Muscle layer of colon (tissue), 2 donors: ENCODE measurements at regions not wholly inside any gene's neighbourhood (a gene's known extent, or its start where the extent isn't known, plus 50 kb on each side); places are given as distances from the start of the nearest gene placed in this dataset.
"Not testable (repeated sequence)": the region's sequence is repeated elsewhere in the genome, so short reads cannot be mapped to it uniquely, and the experiment has no call there.

Experiments
- H3K27ac ChIP-seq: one replicate; pipeline ENCODE4 v1.7.0; 2013; ENCODE audit warnings: low read depth, mild to moderate bottlenecking, low read length, moderate library complexity
- H3K27me3 ChIP-seq, 2 donors: one replicate each; pipeline ENCODE4 v1.7.0; 2013; ENCODE audit warnings: low read length in 2 of 2, mild to moderate bottlenecking in 2 of 2; ENCODE audit not compliant: insufficient read depth in 2 of 2, control insufficient read depth in 1 of 2
- H3K36me3 ChIP-seq: one replicate; pipeline ENCODE4 v1.7.0; 2013; ENCODE audit warnings: mild to moderate bottlenecking, low read length; ENCODE audit not compliant: insufficient read depth
- H3K4me1 ChIP-seq: one replicate; pipeline ENCODE4 v1.7.0; 2013; ENCODE audit warnings: mild to moderate bottlenecking, low read length; ENCODE audit not compliant: insufficient read depth
- H3K4me3 ChIP-seq, 2 donors: one replicate each; pipeline ENCODE4 v1.7.0; 2013; ENCODE audit warnings: low read length in 2 of 2, low read depth in 1 of 2, mild to moderate bottlenecking in 1 of 2, moderate library complexity in 1 of 2
- H3K9ac ChIP-seq: one replicate; pipeline ENCODE4 v1.7.0; 2013; ENCODE audit warnings: low read length
- H3K9me3 ChIP-seq: one replicate; pipeline ENCODE4 v1.7.0; 2013; ENCODE audit warnings: mild to moderate bottlenecking, low read length
- donor health status: abdominal sarcoma.
- donor health status: Adenocarcinoma of cecum.

DNA sequence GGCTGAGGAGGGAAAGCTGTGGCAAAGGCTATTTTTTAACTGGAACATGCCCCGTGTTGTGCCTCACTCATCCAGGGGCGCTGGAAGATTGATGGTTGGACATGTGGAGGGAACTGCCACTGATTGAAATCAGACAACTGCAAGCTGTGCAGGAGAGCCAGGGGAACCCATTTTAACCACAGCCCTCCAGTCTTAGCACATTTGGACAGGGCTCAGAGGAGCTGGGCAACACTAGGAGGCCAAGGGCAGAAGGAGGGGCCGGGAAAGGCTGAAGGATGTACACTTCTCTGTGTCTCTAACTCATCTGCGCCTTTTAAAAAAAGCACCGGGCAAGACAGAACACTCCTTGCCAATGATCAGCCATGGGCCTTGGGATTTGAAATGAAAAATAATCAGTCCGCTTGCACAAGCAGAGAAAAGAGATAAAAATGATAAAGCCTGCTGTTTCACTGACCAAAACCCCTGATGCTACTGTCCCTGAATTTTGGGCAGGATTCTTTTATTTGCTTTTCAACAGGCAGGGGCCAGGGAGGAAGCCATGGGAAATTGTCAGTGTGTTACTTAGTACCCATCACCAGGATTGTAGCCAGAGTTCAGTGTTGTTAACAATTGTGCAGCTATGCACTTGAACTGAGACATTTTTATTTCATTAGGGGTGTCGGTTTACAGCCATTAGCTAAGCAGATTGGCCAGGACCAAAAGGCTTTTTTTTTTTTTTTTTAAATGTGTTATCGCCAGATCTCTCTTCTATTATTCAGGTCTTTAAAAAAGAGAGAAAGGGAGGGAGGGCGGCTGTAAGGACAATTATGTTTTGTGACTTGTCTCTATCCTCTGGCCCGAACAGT lies 109.3 kb upstream of the EYA4 start:
- H3K9ac ChIP-seq, result no peak overlapping the region
- no peaks in the 10 kb centered on the region for H3K36me3 ChIP-seq
- H3K9me3 ChIP-seq, result no peaks in the 10 kb centered on the region
- peaks cover 13% of the 10 kb centered on the region for H3K4me1 ChIP-seq
- no peaks in the 10 kb centered on the region for H3K27me3 ChIP-seq
- H3K27ac ChIP-seq, result no peak overlapping the region
- H3K4me3 ChIP-seq, result no peak overlapping the region

DNA sequence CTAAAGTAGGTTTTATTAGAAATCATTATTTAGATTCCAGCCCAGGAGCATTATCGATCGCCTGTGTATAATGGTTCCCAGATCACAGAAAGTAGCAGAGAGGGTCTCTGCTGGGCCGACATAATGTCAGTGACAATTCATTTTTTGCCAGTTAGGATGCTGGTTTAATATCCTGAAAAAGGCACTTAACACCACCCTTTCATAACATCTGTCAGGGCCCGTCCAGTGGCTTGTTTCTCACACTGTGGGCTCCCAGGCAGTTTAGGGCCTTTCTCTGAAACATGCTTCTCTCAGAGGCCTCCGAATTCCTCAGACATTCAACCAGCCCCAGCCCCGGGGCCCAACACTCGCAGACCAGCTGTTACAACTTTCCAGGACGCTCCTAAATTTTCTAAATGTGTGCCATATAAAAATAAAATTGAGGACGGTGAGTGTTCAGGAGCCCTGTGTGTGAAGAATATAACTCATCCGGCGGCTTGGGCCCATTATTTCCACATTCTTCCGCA lies 108.6 kb upstream of the EYA4 start:
- Histone ChIP-seq H3K36me3 (no peaks in the 10 kb centered on the region), H3K27ac (no peak overlapping the region), H3K4me1 (peaks cover 13% of the 10 kb centered on the region), H3K27me3 (no peaks in the 10 kb centered on the region), H3K4me3 (no peak overlapping the region), H3K9ac (no peak overlapping the region), H3K9me3 (no peaks in the 10 kb centered on the region)

DNA sequence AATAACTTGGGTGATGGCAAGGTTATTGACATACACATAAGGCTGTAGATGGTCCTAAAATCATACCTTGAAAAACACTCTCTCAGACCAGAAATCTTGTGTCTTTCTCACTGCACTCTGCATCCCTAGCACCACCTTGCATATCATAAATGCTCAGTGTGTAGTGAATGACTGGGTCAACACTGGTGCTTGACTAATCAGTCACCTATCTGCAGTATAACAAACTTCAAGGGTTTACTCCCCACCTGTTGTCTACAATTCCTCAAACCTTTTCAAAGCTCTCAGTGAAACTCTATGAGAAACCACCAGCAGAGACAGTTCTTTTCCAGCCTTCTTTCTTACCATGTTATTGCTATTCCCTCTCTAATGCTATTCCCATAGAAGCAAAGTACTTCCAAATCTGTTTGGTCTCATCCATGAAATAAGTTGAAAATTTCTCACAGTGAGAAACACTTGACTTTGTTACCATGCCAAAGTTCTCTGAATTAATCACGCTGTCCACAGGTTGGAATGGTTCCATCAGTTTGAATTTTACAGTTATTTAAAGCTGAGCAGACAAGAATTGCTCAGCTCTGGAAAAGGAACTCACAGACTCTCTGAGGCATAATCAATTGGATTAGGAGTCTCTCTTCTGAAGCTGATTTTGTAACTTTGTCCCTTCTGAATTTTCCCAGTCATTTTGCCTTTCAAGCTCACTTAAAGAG lies 104.8 kb upstream of the EYA4 start:
- Histone ChIP-seq H3K9me3 (no peaks in the 10 kb centered on the region), H3K4me1 (peaks cover 10% of the 10 kb centered on the region), H3K36me3 (no peaks in the 10 kb centered on the region), H3K27me3 (no peaks in the 10 kb centered on the region), H3K27ac (no peak overlapping the region), H3K4me3 (no peak overlapping the region), H3K9ac (no peak overlapping the region)

DNA sequence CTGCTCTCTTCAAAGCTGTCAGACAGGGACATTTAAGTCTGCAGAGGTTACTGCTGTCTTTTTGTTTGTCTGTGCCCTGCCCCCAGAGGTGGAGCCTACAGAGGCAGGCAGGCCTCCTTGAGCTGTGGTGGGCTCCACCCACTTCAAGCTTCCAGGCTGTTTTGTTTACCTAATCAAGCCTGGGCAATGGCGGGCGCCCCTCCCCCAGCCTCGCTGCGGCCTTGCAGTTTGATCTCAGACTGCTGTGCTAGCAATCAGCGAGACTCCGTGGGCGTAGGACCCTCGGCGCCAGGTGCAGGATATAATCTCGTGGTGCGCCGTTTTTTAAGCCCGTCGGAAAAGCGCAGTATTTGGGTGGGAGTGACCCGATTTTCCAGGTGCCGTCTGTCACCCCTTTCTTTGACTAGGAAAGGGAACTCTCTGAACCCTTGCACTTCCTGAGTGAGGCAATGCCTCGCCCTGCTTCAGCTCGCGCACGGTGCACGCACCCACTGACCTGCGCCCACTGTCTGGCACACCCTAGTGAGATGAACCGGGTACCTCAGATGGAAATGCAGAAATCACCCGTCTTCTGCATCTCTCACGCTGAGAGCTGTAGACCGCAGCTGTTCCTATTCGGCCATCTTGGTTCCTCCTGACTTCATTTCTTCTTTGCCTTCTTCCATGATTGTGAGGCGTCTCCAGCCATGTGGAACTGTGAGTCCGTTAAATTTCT lies 93.5 kb upstream of the EYA4 start:
- H3K27ac ChIP-seq, H3K27me3 ChIP-seq, H3K4me1 ChIP-seq, H3K9me3 ChIP-seq, H3K36me3 ChIP-seq, H3K9ac ChIP-seq, H3K4me3 ChIP-seq: not testable (repeated sequence)

DNA sequence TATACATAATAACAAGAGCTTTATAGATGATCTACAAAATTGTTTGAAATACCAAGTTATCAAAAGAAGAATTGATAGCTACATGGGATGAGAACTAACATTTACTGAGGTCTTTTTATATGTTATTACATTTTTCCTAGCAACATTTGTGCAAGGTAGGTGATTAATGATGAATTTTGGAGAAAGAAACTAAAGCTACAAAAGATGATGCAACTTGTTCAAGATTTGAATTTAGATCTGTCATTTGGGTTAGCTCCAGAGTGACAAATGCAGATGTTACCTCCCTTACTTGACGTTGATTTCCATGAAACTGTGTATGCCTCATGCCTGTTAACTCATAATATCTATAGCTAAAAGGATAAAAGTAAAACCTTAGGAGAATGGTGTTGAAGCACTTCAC lies 84.5 kb upstream of the EYA4 start:
- no peak overlapping the region for H3K9ac ChIP-seq
- H3K36me3 ChIP-seq, result no peaks in the 10 kb centered on the region
- no peaks in the 10 kb centered on the region for H3K9me3 ChIP-seq
- H3K27ac ChIP-seq, result no peak overlapping the region
- no peak overlapping the region for H3K4me3 ChIP-seq
- no peaks in the 10 kb centered on the region for H3K4me1 ChIP-seq
- no peaks in the 10 kb centered on the region for H3K27me3 ChIP-seq

DNA sequence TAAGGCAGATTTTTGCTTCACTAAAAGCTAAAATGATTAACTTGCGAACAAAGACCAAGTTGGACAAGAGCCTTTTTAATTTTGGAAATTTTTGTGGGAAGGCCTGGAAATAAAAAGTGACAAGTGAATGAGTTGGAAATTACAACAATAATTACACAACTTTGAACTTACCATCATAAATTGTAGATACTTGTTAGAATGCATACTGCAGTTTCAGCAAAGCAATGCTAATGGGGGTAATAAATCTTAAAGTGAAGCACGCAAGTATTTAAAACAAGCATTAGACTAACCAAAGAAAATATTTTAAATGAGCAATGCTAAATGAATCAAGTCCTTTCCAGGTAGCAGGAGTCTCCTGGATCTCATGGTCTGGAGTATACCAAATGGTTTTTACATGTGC lies 83.2 kb upstream of the EYA4 start:
- H3K27ac ChIP-seq, result no peak overlapping the region
- no peaks in the 10 kb centered on the region for H3K36me3 ChIP-seq
- H3K9me3 ChIP-seq, result no peaks in the 10 kb centered on the region
- H3K27me3 ChIP-seq, result no peaks in the 10 kb centered on the region
- H3K4me1 ChIP-seq, result no peaks in the 10 kb centered on the region
- H3K9ac ChIP-seq, result no peak overlapping the region
- no peak overlapping the region for H3K4me3 ChIP-seq

DNA sequence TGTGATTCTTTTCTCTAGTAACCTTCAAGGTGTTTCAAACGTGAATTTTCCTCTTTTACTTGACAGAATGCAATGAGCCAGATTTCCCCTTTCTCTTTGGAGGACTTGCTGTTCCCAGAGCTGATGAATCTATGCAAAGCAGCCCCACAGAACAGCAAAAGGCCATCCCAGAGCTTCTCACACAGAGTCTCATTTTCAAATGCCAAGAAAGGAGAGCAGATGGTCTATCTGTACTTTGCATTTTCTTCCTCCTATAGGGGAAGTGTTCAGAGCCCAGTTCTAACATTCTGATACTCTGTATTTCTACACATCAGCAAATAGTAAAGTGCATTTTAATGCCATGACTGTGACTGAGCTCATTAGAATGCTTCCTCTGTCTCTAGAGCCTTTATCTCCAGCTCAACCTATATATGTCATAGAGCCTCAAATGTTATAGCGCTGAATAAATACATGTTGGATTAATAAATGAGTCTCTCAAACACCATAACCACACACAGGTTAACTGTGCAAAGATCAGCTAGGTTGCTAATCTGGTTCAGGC lies 81.8 kb upstream of the EYA4 start:
- no peaks in the 10 kb centered on the region for H3K4me1 ChIP-seq
- H3K27ac ChIP-seq, result no peak overlapping the region

DNA sequence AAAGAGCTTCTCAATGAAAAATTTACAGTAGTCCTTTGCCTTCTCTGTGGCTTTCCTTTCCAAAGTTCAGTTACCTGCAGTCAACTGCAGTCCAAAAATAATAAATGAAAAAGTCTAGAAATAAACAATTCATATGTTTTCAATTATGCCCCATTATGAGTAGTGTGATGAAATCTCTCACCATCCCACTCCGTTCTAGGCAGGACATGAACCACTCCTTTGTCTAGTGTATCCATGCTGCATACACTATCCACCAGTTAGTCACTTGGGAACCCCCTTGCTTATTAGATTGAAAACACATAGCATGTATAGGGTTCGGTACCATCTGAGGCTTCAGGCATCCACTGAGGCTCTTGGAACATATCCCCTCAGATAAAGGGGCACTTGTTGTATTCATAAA lies 80.6 kb upstream of the EYA4 start:
- Histone ChIP-seq H3K4me3 (no peak overlapping the region), H3K27me3 (no peaks in the 10 kb centered on the region), H3K36me3 (no peaks in the 10 kb centered on the region), H3K4me1 (no peaks in the 10 kb centered on the region), H3K27ac (no peak overlapping the region), H3K9me3 (no peaks in the 10 kb centered on the region), H3K9ac (no peak overlapping the region)

More for the DNA sequence above, 81.8 kb upstream of the EYA4 start:
- H3K9ac ChIP-seq, result no peak overlapping the region
- H3K27me3 ChIP-seq, result no peaks in the 10 kb centered on the region
- H3K9me3 ChIP-seq, result no peaks in the 10 kb centered on the region
- H3K4me3 ChIP-seq, result no peak overlapping the region
- H3K36me3 ChIP-seq, result no peaks in the 10 kb centered on the region

DNA sequence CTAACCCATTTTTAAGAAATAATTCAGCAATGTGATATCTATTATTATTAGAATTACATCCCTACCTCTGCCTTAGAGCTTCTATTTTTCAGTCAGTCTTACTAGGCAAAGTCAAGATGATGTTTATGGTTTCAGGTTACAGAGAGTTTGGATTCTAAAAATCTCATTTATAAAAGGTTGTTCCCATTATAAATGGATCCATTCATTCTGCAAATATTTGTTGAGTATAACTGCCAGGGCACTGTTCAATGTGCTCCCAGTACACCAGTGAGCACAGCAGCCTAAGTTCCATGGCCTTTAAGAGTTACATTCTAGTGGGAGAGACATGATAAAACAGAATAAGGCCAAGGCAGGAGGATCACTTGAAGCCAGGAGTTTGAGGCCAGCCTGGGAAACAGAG lies 75.9 kb upstream of the EYA4 start:
- H3K9ac ChIP-seq, result no peak overlapping the region
- no peak overlapping the region for H3K27ac ChIP-seq
- no peaks in the 10 kb centered on the region for H3K27me3 ChIP-seq
- no peak overlapping the region for H3K4me3 ChIP-seq
- no peaks in the 10 kb centered on the region for H3K9me3 ChIP-seq
- H3K4me1 ChIP-seq, result no peaks in the 10 kb centered on the region
- H3K36me3 ChIP-seq, result no peaks in the 10 kb centered on the region

DNA sequence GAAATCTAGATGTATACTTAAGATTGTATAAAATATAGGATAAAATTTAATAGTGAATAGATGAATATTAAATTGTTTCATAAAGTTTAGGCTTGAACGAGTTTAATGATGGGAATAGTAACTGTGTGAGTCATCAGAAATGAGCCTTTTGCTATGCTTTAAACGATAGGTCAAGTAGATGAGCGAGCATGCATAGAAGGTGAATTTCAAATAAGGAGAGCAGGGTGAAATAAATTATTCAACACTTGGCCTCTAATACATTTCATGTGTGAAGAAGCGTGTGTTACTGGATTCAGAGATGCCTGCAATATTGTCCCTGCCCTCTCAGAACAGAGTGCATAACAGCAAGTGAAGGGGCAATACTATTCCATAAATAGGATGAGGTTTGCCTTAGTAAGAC lies 74.4 kb upstream of the EYA4 start:
- no peak overlapping the region for H3K9ac ChIP-seq
- no peaks in the 10 kb centered on the region for H3K4me1 ChIP-seq
- H3K9me3 ChIP-seq, result no peaks in the 10 kb centered on the region
- H3K27me3 ChIP-seq, result no peaks in the 10 kb centered on the region
- H3K4me3 ChIP-seq, result no peak overlapping the region
- H3K27ac ChIP-seq, result no peak overlapping the region
- H3K36me3 ChIP-seq, result no peaks in the 10 kb centered on the region

DNA sequence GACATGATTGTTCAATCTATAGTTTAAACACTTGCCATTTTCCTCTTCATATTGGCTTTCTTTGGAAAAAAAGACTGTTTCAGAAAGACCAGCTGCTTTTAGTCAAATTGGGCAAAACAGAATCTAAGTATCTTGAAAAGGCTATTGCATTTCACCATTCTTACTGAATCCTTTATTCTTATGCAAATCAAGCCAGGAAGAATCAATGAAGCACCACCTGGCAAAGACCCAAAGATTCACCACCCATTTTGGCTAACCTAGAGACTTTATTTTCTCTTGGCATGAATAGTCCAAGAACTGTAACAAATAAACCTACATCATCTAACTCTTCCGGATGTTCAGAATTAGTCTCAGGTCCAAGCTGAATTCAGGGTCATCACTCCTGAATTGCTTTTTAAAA lies 71.3 kb upstream of the EYA4 start:
- Histone ChIP-seq H3K4me1 (no peaks in the 10 kb centered on the region), H3K27me3 (no peaks in the 10 kb centered on the region), H3K4me3 (no peak overlapping the region), H3K36me3 (no peaks in the 10 kb centered on the region), H3K9ac (no peak overlapping the region), H3K9me3 (no peaks in the 10 kb centered on the region), H3K27ac (no peak overlapping the region)
